ENCODE measurements at regions not wholly inside any gene's neighbourhood (a gene's known extent, or its start where the extent isn't known, plus 50 kb on each side); places are given as distances from the start of the nearest gene placed in this dataset.

- Histone ChIP-seq H3K36me3 (no peaks in the 10 kb centered on the region), H3K4me3 (ENCODE audit: low read depth, low read length) (no peak overlapping the region), H3K9me3 (ENCODE audit: severe bottlenecking) (peaks cover 2% of the 10 kb centered on the region), H3K27ac (no peak overlapping the region), H3K27me3 (ENCODE audit: insufficient read depth, low read depth, severe bottlenecking) (peaks cover 55% of the 10 kb centered on the region)
- DNase-seq: no peak
- TF ChIP-seq CTCF (IDR thresholded peaks at IDR 0.05; ENCODE audit: low read depth, low read length): no peak
These were observed 297.3 kb upstream of the MEIS1 start for GRCh38 chr2:66137606-66138130.

GRCh38 chr2:66134138-66134701, 300.7 kb upstream of the MEIS1 start:
- Histone ChIP-seq H3K27me3 (ENCODE audit: insufficient read depth, low read depth, severe bottlenecking) (peaks cover 88% of the 10 kb centered on the region), H3K4me3 (ENCODE audit: low read depth, low read length) (no peak overlapping the region), H3K9me3 (ENCODE audit: severe bottlenecking) (no peaks in the 10 kb centered on the region), H3K36me3 (no peaks in the 10 kb centered on the region), H3K27ac (no peak overlapping the region)
- TF ChIP-seq CTCF (IDR thresholded peaks at IDR 0.05; ENCODE audit: low read depth, low read length): no peak
- DNase-seq: no peak

GRCh38 chr2:66127656-66128055, 307.3 kb upstream of the MEIS1 start:
- Histone ChIP-seq H3K4me3 (ENCODE audit: low read depth, low read length) (no peak overlapping the region), H3K27ac (no peak overlapping the region), H3K9me3 (ENCODE audit: severe bottlenecking) (peaks cover 2% of the 10 kb centered on the region), H3K36me3 (no peaks in the 10 kb centered on the region), H3K27me3 (ENCODE audit: insufficient read depth, low read depth, severe bottlenecking) (peaks cover 94% of the 10 kb centered on the region)
- no peak for DNase-seq
- no peak for TF ChIP-seq CTCF (IDR thresholded peaks at IDR 0.05; ENCODE audit: low read depth, low read length)

- no peak for TF ChIP-seq CTCF (IDR thresholded peaks at IDR 0.05; ENCODE audit: low read depth, low read length)
- H3K27ac ChIP-seq: no peak overlapping the region
- no peak overlapping the region for H3K4me3 ChIP-seq (ENCODE audit: low read depth, low read length)
- H3K27me3 ChIP-seq (ENCODE audit: insufficient read depth, low read depth, severe bottlenecking): peaks cover 94% of the 10 kb centered on the region
- DNase-seq: no peak
- H3K36me3 ChIP-seq: no peaks in the 10 kb centered on the region
- peaks cover 2% of the 10 kb centered on the region for H3K9me3 ChIP-seq (ENCODE audit: severe bottlenecking)
These were observed 307.9 kb upstream of the MEIS1 start for GRCh38 chr2:66127061-66127460.

- H3K27me3 ChIP-seq (ENCODE audit: insufficient read depth, low read depth, severe bottlenecking): peaks cover 88% of the 10 kb centered on the region
- no peak for TF ChIP-seq CTCF (IDR thresholded peaks at IDR 0.05; ENCODE audit: low read depth, low read length)
- no peak overlapping the region for H3K4me3 ChIP-seq (ENCODE audit: low read depth, low read length)
These were observed 309.0 kb upstream of the MEIS1 start for GRCh38 chr2:66125951-66126350.

GRCh38 chr2:66122516-66122915, 312.4 kb upstream of the MEIS1 start:
- no peak for DNase-seq
- Histone ChIP-seq H3K4me3 (ENCODE audit: low read depth, low read length) (no peak overlapping the region), H3K27ac (no peak overlapping the region), H3K27me3 (ENCODE audit: insufficient read depth, low read depth, severe bottlenecking) (peaks cover 74% of the 10 kb centered on the region), H3K9me3 (ENCODE audit: severe bottlenecking) (peaks cover 2% of the 10 kb centered on the region), H3K36me3 (no peaks in the 10 kb centered on the region)
- TF ChIP-seq CTCF (IDR thresholded peaks at IDR 0.05; ENCODE audit: low read depth, low read length): no peak

More at GRCh38 chr2:66125951-66126350, 309.0 kb upstream of the MEIS1 start:
- H3K9me3 ChIP-seq (ENCODE audit: severe bottlenecking): peaks cover 2% of the 10 kb centered on the region
- no peak overlapping the region for H3K27ac ChIP-seq
- DNase-seq: no peak
- H3K36me3 ChIP-seq: no peaks in the 10 kb centered on the region

All from WERI-Rb-1 (cell line).